GM12891 (cell line): ENCODE measurements at regions not wholly inside any gene's neighbourhood (a gene's known extent, or its start where the extent isn't known, plus 50 kb on each side); places are given as distances from the start of the nearest gene placed in this dataset.
"Not testable (repeated sequence)": the region's sequence is repeated elsewhere in the genome, so short reads cannot be mapped to it uniquely, and the experiment has no call there.

ENCODE experiments used
- PAX5 ChIP-seq: IDR thresholded peaks from 2 replicates; pipeline ENCODE4 v1.6.1; 2011; ENCODE audit warnings: low read length, moderate library complexity, mild to moderate bottlenecking; ENCODE audit not compliant: insufficient read depth, severe bottlenecking
- POLR2A ChIP-seq: IDR thresholded peaks from 2 replicates; pipeline ENCODE4 v1.6.1; 2011; ENCODE audit warnings: low read depth, low read length, control low read depth
- POLR2AphosphoS5 ChIP-seq: IDR thresholded peaks from 2 replicates; pipeline ENCODE4 v1.6.1; 2011; ENCODE audit warnings: low read depth, low read length, control low read depth
- POU2F2 ChIP-seq: IDR thresholded peaks from 2 replicates; pipeline ENCODE4 v1.6.1; 2011; ENCODE audit warnings: low read depth, mild to moderate bottlenecking, control low read depth, low read length, moderate library complexity
- SPI1 ChIP-seq: IDR thresholded peaks from 2 replicates; pipeline ENCODE4 v1.6.1; 2011; ENCODE audit warnings: low read depth, low read length, control low read depth
- TAF1 ChIP-seq: IDR thresholded peaks from 2 replicates; pipeline ENCODE4 v1.6.1; 2011; ENCODE audit warnings: low read depth, low read length, control low read depth

- TF ChIP-seq POLR2A, POLR2AphosphoS5, TAF1, SPI1, POU2F2, PAX5: not testable (repeated sequence)
Observed at GRCh38 chrY:9757488-9757887, 229.8 kb downstream of the TSPY10 start.
